HFFc6 (cell line): ENCODE measurements at regions not wholly inside any gene's neighbourhood (a gene's known extent, or its start where the extent isn't known, plus 50 kb on each side); places are given as distances from the start of the nearest gene placed in this dataset.

Experiments
- DNase-seq: peaks from one replicate; pipeline ENCODE4 v3.0.0-alpha.2; 2018
- H3K27ac Mint-ChIP-seq: 2 replicates; pipeline ENCODE4 v1.8.0; 2020; ENCODE audit warnings: mild to moderate bottlenecking, mixed read lengths
- H3K27me3 Mint-ChIP-seq: 2 replicates; pipeline ENCODE4 v1.8.0; 2021; ENCODE audit warnings: mild to moderate bottlenecking, moderate library complexity, mixed read lengths; ENCODE audit not compliant: insufficient read depth
- H3K36me3 Mint-ChIP-seq: 2 replicates; pipeline ENCODE4 v1.8.0; 2021; ENCODE audit warnings: low read depth, mixed read lengths
- H3K4me1 Mint-ChIP-seq: 2 replicates; pipeline ENCODE4 v1.8.0; 2020; ENCODE audit warnings: low read depth, mixed read lengths
- H3K4me3 Mint-ChIP-seq: 2 replicates; pipeline ENCODE4 v1.8.0; 2020; ENCODE audit warnings: mild to moderate bottlenecking, moderate library complexity, mixed read lengths
- H3K9me3 Mint-ChIP-seq: 2 replicates; pipeline ENCODE4 v1.8.0; 2020; ENCODE audit warnings: mild to moderate bottlenecking, mixed read lengths
- CTCF ChIP-seq: fragments of 200-600 bp; sonication (generic); IDR thresholded peaks from 2 replicates; pipeline ENCODE4 v1.5.0; 2021; ENCODE audit warnings: antibody characterized with exemption, mild to moderate bottlenecking

GRCh38 chr5:51991940-51992339 is 608.7 kb downstream of the ISL1 start:
- no peak for DNase-seq
- no peak for TF ChIP-seq CTCF
- H3K4me1 Mint-ChIP-seq = no peaks in the 10 kb centered on the region
- no peaks in the 10 kb centered on the region for H3K36me3 Mint-ChIP-seq
- peaks cover 5% of the 10 kb centered on the region for H3K9me3 Mint-ChIP-seq
- H3K27ac Mint-ChIP-seq = no peak overlapping the region
- peaks cover 2% of the 10 kb centered on the region; the same call in 1 of the 2 replicates for H3K27me3 Mint-ChIP-seq
- H3K4me3 Mint-ChIP-seq = no peak overlapping the region

- no peaks in the 10 kb centered on the region for H3K36me3 Mint-ChIP-seq
- no peak overlapping the region for H3K4me3 Mint-ChIP-seq
- no peak for DNase-seq
- no peak overlapping the region for H3K27ac Mint-ChIP-seq
- no peak for TF ChIP-seq CTCF
- no peaks in the 10 kb centered on the region for H3K4me1 Mint-ChIP-seq
- no peaks in the 10 kb centered on the region; the same call in 1 of the 2 replicates for H3K9me3 Mint-ChIP-seq
- H3K27me3 Mint-ChIP-seq = peaks cover 3% of the 10 kb centered on the region
These were observed 612.6 kb downstream of the ISL1 start for GRCh38 chr5:51995773-51996306.

GRCh38 chr5:51996356-51996861 is 613.2 kb downstream of the ISL1 start:
- peaks cover 3% of the 10 kb centered on the region for H3K27me3 Mint-ChIP-seq
- no peaks in the 10 kb centered on the region for H3K4me1 Mint-ChIP-seq
- no peak for TF ChIP-seq CTCF
- H3K36me3 Mint-ChIP-seq = no peaks in the 10 kb centered on the region
- no peak overlapping the region for H3K27ac Mint-ChIP-seq
- no peak overlapping the region for H3K4me3 Mint-ChIP-seq
- no peak for DNase-seq
- H3K9me3 Mint-ChIP-seq = no peaks in the 10 kb centered on the region; the same call in 1 of the 2 replicates

- Mint-ChIP-seq H3K4me3 (no peak overlapping the region), H3K36me3 (no peaks in the 10 kb centered on the region), H3K27ac (no peak overlapping the region), H3K27me3 (peaks cover 3% of the 10 kb centered on the region), H3K4me1 (no peaks in the 10 kb centered on the region), H3K9me3 (no peaks in the 10 kb centered on the region; the same call in 1 of the 2 replicates)
- DNase-seq = no peak
- TF ChIP-seq CTCF = no peak
These were observed 614.3 kb downstream of the ISL1 start for GRCh38 chr5:51997500-51997899.

- H3K4me3 Mint-ChIP-seq = no peak overlapping the region
- DNase-seq = no peak
- H3K27me3 Mint-ChIP-seq = peaks cover 3% of the 10 kb centered on the region
- H3K9me3 Mint-ChIP-seq = no peaks in the 10 kb centered on the region; the same call in 1 of the 2 replicates
- TF ChIP-seq CTCF = no peak
- H3K36me3 Mint-ChIP-seq = no peaks in the 10 kb centered on the region
- no peak overlapping the region for H3K27ac Mint-ChIP-seq
- H3K4me1 Mint-ChIP-seq = no peaks in the 10 kb centered on the region
These were observed 614.7 kb downstream of the ISL1 start for GRCh38 chr5:51997949-51998348.
